CMK (cell line): ENCODE measurements at regions not wholly inside any gene's neighbourhood (a gene's known extent, or its start where the extent isn't known, plus 50 kb on each side); places are given as distances from the start of the nearest gene placed in this dataset.
"Not testable (repeated sequence)": the region's sequence is repeated elsewhere in the genome, so short reads cannot be mapped to it uniquely, and the experiment has no call there.

Experiments used
- DNase-seq: peaks from one replicate; pipeline ENCODE4 v3.0.0-alpha.2; 2010; ENCODE audit warnings: low read depth

GRCh38 chr5:42949348-42950115 lies 90.6 kb downstream of the ANXA2R start:
- DNase-seq, result no peak

- no peak for DNase-seq
Observed at GRCh38 chr5:42948961-42949347, 91.2 kb downstream of the ANXA2R start.

- no peak for DNase-seq
Observed at GRCh38 chr5:42944989-42945388, 95.1 kb downstream of the ANXA2R start.

- no peak for DNase-seq
Observed at GRCh38 chr5:42943931-42944631, 96.0 kb downstream of the ANXA2R start.

- DNase-seq, result no peak
Observed at GRCh38 chr5:42940853-42941252, 99.3 kb downstream of the ANXA2R start.

- DNase-seq, result not testable (repeated sequence)
Observed at GRCh38 chr5:42932011-42932410, 108.1 kb downstream of the ANXA2R start.

GRCh38 chr5:42931451-42931850 lies 108.7 kb downstream of the ANXA2R start:
- not testable (repeated sequence) for DNase-seq

- no peak for DNase-seq
Observed at GRCh38 chr5:42930934-42931333, 109.2 kb downstream of the ANXA2R start.

- DNase-seq, result no peak
Observed at GRCh38 chr5:42929871-42930270, 110.2 kb downstream of the ANXA2R start.

- no peak for DNase-seq
Observed at GRCh38 chr5:42927730-42928129, 112.4 kb downstream of the ANXA2R start.

GRCh38 chr5:42924686-42925085 lies 113.0 kb upstream of the SELENOP start:
- no peak for DNase-seq

- DNase-seq, result no peak
Observed at GRCh38 chr5:42924226-42924625, 112.5 kb upstream of the SELENOP start.

- no peak for DNase-seq
Observed at GRCh38 chr5:42923710-42924109, 112.0 kb upstream of the SELENOP start.

GRCh38 chr5:42919600-42919999 lies 107.9 kb upstream of the SELENOP start:
- no peak for DNase-seq

GRCh38 chr5:42915306-42915866 lies 103.7 kb upstream of the SELENOP start:
- no peak for DNase-seq

- peak; percentile 22 for DNase-seq
Observed at GRCh38 chr5:42912184-42912798, 100.6 kb upstream of the SELENOP start.

GRCh38 chr5:42908509-42909488 lies 97.1 kb upstream of the SELENOP start:
- peak; percentile 69 for DNase-seq

- DNase-seq, result no peak
Observed at GRCh38 chr5:42908086-42908485, 96.4 kb upstream of the SELENOP start.

GRCh38 chr5:42905827-42906226 lies 94.1 kb upstream of the SELENOP start:
- DNase-seq, result no peak

GRCh38 chr5:42900734-42901133 lies 89.0 kb upstream of the SELENOP start:
- DNase-seq, result no peak

- no peak for DNase-seq
Observed at GRCh38 chr5:42898760-42899159, 87.1 kb upstream of the SELENOP start.

GRCh38 chr5:42896523-42896922 lies 84.8 kb upstream of the SELENOP start:
- DNase-seq, result no peak
